ENCODE measurements at regions not wholly inside any gene's neighbourhood (a gene's known extent, or its start where the extent isn't known, plus 50 kb on each side); places are given as distances from the start of the nearest gene placed in this dataset.

DNA sequence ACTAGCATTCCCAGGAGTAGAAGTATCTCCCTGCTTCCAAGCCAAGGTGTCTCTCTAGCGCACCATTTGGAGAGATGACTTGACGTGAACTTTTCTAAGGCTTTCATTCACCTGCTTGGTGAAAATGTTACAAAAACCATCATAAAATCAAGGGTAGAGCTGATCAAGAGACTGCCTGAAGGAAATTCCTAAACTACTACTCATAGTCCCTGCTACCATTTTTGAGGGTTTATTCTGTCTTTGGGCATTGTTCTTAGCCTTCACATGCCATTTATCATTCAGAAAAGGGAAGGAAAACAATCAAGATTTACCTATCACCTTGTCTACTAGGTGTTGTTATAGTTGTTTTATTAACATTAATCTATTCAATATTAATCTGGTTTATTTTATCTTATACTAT, 525.8 kb downstream of the NTRK3 start:
- no peak overlapping the region for H2AFZ ChIP-seq
- Mint-ChIP-seq H3K4me3 (no peak overlapping the region), H3K27me3 (ENCODE audit: insufficient read depth, low read depth, poor library complexity) (peaks cover 3% of the 10 kb centered on the region), H3K36me3 (ENCODE audit: low read depth) (no peaks in the 10 kb centered on the region), H3K4me1 (no peaks in the 10 kb centered on the region), H3K27ac (no peak overlapping the region), H3K9me3 (no peaks in the 10 kb centered on the region)
- TF ChIP-seq, protein P1, sequence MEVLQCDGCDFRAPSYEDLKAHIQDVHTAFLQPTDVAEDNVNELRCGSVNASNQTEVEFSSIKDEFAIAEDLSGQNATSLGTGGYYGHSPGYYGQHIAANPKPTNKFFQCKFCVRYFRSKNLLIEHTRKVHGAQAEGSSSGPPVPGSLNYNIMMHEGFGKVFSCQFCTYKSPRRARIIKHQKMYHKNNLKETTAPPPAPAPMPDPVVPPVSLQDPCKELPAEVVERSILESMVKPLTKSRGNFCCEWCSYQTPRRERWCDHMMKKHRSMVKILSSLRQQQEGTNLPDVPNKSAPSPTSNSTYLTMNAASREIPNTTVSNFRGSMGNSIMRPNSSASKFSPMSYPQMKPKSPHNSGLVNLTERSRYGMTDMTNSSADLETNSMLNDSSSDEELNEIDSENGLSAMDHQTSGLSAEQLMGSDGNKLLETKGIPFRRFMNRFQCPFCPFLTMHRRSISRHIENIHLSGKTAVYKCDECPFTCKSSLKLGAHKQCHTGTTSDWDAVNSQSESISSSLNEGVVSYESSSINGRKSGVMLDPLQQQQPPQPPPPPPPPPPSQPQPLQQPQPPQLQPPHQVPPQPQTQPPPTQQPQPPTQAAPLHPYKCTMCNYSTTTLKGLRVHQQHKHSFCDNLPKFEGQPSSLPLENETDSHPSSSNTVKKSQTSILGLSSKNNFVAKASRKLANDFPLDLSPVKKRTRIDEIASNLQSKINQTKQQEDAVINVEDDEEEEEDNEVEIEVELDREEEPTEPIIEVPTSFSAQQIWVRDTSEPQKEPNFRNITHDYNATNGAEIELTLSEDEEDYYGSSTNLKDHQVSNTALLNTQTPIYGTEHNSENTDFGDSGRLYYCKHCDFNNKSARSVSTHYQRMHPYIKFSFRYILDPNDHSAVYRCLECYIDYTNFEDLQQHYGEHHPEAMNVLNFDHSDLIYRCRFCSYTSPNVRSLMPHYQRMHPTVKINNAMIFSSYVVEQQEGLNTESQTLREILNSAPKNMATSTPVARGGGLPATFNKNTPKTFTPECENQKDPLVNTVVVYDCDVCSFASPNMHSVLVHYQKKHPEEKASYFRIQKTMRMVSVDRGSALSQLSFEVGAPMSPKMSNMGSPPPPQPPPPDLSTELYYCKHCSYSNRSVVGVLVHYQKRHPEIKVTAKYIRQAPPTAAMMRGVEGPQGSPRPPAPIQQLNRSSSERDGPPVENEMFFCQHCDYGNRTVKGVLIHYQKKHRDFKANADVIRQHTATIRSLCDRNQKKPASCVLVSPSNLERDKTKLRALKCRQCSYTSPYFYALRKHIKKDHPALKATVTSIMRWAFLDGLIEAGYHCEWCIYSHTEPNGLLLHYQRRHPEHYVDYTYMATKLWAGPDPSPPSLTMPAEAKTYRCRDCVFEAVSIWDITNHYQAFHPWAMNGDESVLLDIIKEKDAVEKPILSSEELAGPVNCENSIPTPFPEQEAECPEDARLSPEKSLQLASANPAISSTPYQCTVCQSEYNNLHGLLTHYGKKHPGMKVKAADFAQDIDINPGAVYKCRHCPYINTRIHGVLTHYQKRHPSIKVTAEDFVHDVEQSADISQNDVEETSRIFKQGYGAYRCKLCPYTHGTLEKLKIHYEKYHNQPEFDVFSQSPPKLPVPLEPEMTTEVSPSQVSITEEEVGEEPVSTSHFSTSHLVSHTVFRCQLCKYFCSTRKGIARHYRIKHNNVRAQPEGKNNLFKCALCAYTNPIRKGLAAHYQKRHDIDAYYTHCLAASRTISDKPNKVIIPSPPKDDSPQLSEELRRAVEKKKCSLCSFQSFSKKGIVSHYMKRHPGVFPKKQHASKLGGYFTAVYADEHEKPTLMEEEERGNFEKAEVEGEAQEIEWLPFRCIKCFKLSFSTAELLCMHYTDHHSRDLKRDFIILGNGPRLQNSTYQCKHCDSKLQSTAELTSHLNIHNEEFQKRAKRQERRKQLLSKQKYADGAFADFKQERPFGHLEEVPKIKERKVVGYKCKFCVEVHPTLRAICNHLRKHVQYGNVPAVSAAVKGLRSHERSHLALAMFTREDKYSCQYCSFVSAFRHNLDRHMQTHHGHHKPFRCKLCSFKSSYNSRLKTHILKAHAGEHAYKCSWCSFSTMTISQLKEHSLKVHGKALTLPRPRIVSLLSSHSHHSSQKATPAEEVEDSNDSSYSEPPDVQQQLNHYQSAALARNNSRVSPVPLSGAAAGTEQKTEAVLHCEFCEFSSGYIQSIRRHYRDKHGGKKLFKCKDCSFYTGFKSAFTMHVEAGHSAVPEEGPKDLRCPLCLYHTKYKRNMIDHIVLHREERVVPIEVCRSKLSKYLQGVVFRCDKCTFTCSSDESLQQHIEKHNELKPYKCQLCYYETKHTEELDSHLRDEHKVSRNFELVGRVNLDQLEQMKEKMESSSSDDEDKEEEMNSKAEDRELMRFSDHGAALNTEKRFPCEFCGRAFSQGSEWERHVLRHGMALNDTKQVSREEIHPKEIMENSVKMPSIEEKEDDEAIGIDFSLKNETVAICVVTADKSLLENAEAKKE (CRISPR knock-in tag; IDR thresholded peaks at IDR 0.05) = no peak
- TF ChIP-seq EZH2 (IDR thresholded peaks at IDR 0.05; ENCODE audit: low read depth, unreplicated experiment) (no peak), ZNF114 (CRISPR knock-in tag; IDR thresholded peaks at IDR 0.05) (no peak), ZNF331 (CRISPR knock-in tag; IDR thresholded peaks at IDR 0.05; ENCODE audit: low read depth) (no peak), EZH2phosphoT487 (IDR thresholded peaks at IDR 0.05; ENCODE audit: unreplicated experiment) (no peak), POLR2AphosphoS5 (IDR thresholded peaks at IDR 0.05; ENCODE audit: low read depth) (no peak), JUNB (IDR thresholded peaks at IDR 0.05; ENCODE audit: unreplicated experiment) (no peak), CREB1 (CRISPR knock-in tag; IDR thresholded peaks at IDR 0.05; ENCODE audit: low read depth) (no peak), NANOG (IDR thresholded peaks at IDR 0.05; ENCODE audit: borderline replicate concordance) (no peak), STAT1 (IDR thresholded peaks at IDR 0.05; ENCODE audit: unreplicated experiment) (no peak)
- TF ChIP-seq, protein P2, sequence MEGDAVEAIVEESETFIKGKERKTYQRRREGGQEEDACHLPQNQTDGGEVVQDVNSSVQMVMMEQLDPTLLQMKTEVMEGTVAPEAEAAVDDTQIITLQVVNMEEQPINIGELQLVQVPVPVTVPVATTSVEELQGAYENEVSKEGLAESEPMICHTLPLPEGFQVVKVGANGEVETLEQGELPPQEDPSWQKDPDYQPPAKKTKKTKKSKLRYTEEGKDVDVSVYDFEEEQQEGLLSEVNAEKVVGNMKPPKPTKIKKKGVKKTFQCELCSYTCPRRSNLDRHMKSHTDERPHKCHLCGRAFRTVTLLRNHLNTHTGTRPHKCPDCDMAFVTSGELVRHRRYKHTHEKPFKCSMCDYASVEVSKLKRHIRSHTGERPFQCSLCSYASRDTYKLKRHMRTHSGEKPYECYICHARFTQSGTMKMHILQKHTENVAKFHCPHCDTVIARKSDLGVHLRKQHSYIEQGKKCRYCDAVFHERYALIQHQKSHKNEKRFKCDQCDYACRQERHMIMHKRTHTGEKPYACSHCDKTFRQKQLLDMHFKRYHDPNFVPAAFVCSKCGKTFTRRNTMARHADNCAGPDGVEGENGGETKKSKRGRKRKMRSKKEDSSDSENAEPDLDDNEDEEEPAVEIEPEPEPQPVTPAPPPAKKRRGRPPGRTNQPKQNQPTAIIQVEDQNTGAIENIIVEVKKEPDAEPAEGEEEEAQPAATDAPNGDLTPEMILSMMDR (conservative IDR thresholded peaks at IDR 0.05; ENCODE audit: low read depth in 2 of 2) = no peak
- TF ChIP-seq, protein P3, sequence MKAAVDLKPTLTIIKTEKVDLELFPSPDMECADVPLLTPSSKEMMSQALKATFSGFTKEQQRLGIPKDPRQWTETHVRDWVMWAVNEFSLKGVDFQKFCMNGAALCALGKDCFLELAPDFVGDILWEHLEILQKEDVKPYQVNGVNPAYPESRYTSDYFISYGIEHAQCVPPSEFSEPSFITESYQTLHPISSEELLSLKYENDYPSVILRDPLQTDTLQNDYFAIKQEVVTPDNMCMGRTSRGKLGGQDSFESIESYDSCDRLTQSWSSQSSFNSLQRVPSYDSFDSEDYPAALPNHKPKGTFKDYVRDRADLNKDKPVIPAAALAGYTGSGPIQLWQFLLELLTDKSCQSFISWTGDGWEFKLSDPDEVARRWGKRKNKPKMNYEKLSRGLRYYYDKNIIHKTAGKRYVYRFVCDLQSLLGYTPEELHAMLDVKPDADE (IDR thresholded peaks at IDR 0.05) = no peak
- TF ChIP-seq, protein P4, sequence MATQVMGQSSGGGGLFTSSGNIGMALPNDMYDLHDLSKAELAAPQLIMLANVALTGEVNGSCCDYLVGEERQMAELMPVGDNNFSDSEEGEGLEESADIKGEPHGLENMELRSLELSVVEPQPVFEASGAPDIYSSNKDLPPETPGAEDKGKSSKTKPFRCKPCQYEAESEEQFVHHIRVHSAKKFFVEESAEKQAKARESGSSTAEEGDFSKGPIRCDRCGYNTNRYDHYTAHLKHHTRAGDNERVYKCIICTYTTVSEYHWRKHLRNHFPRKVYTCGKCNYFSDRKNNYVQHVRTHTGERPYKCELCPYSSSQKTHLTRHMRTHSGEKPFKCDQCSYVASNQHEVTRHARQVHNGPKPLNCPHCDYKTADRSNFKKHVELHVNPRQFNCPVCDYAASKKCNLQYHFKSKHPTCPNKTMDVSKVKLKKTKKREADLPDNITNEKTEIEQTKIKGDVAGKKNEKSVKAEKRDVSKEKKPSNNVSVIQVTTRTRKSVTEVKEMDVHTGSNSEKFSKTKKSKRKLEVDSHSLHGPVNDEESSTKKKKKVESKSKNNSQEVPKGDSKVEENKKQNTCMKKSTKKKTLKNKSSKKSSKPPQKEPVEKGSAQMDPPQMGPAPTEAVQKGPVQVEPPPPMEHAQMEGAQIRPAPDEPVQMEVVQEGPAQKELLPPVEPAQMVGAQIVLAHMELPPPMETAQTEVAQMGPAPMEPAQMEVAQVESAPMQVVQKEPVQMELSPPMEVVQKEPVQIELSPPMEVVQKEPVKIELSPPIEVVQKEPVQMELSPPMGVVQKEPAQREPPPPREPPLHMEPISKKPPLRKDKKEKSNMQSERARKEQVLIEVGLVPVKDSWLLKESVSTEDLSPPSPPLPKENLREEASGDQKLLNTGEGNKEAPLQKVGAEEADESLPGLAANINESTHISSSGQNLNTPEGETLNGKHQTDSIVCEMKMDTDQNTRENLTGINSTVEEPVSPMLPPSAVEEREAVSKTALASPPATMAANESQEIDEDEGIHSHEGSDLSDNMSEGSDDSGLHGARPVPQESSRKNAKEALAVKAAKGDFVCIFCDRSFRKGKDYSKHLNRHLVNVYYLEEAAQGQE (IDR thresholded peaks at IDR 0.05; ENCODE audit: unreplicated experiment) = no peak
- H3K27me3 ChIP-seq (ENCODE audit: insufficient read depth) = no peaks in the 10 kb centered on the region
- ATAC-seq (no peak), DNase-seq (ENCODE audit: low spot score) (no peak)
- H3F3A ChIP-seq (replicated peaks; ENCODE audit: low read depth) = no peaks in the 10 kb centered on the region
- H3K79me2 ChIP-seq (replicated peaks; ENCODE audit: insufficient read depth) = no peaks in the 10 kb centered on the region
- H3K4me2 ChIP-seq = no peak overlapping the region
- no peak overlapping the region for H3K4me3 ChIP-seq
- no peaks in the 10 kb centered on the region for H3K9me2 ChIP-seq (ENCODE audit: insufficient read depth)
- no peak overlapping the region for H3K27ac ChIP-seq (ENCODE audit: low read depth)
- no peaks in the 10 kb centered on the region for H4K20me1 ChIP-seq (replicated peaks; ENCODE audit: insufficient read depth)
- no peaks in the 10 kb centered on the region for H3K4me1 ChIP-seq (ENCODE audit: insufficient read depth)
- H3K36me3 ChIP-seq (ENCODE audit: insufficient read depth) = no peaks in the 10 kb centered on the region
